GM12892 (cell line): ENCODE measurements at regions not wholly inside any gene's neighbourhood (a gene's known extent, or its start where the extent isn't known, plus 50 kb on each side); places are given as distances from the start of the nearest gene placed in this dataset.

Source experiments
- DNase-seq: peaks from one replicate; pipeline ENCODE4 v3.0.0; 2011; ENCODE audit not compliant: insufficient read length
- FAIRE-seq: peaks from 2 replicates; lab custom pipeline; 2011; peaks lifted over from hg19 to GRCh38; lab: Jason Lieb, UNC
- POLR2A ChIP-seq: IDR thresholded peaks from 2 replicates; pipeline ENCODE4 v1.6.1; 2011; ENCODE audit warnings: low read depth, low read length, control low read depth
- POLR2AphosphoS5 ChIP-seq: IDR thresholded peaks from 2 replicates; pipeline ENCODE4 v1.6.1; 2011; ENCODE audit warnings: low read depth, low read length, control low read depth
- TAF1 ChIP-seq: IDR thresholded peaks from 2 replicates; pipeline ENCODE4 v1.6.1; 2011; ENCODE audit warnings: low read depth, mild to moderate bottlenecking, control low read depth, low read length, borderline replicate concordance

DNA sequence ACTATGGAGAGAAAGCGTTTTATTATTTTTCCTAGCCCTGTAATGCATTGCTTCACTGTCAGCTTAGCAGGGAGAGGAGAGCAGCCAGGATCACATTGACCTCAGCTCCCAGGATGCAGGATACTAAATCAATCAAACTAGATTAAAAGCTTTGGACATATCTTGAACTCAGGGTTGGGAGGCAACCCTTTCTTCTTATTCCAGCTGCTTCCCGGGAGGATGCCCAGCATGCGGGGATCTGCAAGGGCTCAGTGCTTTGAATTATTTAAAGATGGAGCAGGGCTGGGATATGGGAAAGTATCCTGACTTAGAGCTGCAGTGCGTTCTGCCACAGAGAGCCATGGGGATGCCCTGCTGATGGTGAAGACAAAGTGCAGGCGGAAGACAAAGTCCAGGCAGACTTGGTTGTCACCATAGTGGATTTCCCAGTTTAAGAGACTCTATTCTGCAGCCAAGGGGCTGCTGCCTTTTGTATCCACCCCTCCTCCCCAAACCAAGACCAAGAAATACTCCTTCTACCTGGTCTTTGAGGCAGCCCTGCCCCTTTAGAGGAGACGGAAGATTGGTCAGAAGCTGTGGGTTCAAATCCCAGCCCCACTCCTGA lies 1035.0 kb downstream of the TBC1D22A start:
- FAIRE-seq (no peak), DNase-seq (no peak)
- TF ChIP-seq POLR2AphosphoS5 = no peak
- no peak for TF ChIP-seq POLR2A
- TF ChIP-seq TAF1 = no peak

DNA sequence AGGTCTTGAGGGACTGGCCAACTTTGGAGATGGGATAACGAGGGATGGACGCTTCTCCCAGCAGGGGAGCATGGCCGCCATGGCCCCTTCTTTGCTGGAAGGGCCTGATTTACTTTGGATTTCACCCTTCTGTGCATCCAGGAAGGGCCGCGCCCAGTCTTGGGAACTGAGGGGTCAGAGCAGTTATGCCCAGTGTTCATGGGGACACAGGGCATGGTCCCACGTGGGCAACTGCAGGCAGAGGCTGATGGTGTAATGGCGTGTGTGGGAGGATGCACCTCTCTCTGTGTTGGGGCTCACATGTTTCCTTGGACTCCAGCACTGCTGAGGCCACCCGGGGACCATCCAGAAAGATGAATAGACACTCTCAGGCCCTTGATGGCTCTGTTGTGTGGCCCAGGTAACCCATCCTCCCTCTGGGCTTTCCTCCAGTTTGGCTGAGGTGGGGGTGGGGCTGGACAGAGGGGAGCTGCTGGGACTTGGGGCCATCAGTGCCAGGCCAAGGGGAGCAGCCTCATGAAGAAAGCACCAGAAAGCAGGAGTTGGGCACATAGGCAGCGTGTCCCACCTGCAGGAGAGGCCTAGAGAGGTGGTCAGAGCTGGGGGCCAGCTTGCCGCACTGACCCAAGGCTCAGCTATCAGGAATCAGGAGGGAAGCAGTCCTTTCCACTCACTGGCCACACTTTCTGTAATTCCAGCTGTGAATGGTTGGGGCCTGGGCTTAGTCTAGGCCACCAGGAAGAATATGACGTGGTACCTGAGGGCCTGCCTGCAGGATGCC lies 1033.9 kb downstream of the TBC1D22A start:
- FAIRE-seq (no peak), DNase-seq (no peak)
- TF ChIP-seq POLR2AphosphoS5 (no peak), POLR2A (no peak), TAF1 (no peak)

DNA sequence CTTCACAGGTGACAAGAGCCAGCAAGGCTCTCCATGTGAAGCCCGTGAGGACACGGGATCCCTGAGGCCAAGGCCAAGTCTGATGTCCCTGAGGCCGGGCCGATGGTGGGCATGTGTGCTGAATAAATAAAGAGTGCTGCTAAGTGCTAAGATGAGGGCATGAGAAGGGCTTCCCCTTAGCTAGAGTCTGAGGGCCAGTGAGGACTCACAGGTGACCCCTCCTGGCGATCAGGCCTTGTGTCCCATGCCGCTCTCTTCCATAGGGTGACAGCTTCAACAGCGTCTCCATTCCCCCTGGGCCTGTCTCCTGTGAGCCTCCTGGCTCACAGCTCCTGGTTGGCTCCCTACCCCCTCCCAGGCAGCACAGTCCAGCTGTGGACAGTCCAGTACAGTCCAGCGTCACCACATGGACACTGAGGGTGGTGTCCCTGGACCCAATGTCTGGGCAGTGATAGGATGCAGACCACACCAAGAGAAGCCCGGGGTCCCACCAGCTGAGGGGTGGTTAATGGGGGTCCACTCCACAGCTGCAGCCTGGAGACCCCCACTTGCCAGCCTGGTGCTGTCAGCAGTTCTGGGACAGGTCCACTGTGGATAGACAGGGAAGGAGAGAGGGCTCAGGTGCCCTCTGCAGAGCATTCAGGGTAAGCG lies 1033.2 kb downstream of the TBC1D22A start:
- TF ChIP-seq POLR2AphosphoS5 (no peak), TAF1 (no peak), POLR2A (no peak)
- FAIRE-seq = no peak
- no peak for DNase-seq

DNA sequence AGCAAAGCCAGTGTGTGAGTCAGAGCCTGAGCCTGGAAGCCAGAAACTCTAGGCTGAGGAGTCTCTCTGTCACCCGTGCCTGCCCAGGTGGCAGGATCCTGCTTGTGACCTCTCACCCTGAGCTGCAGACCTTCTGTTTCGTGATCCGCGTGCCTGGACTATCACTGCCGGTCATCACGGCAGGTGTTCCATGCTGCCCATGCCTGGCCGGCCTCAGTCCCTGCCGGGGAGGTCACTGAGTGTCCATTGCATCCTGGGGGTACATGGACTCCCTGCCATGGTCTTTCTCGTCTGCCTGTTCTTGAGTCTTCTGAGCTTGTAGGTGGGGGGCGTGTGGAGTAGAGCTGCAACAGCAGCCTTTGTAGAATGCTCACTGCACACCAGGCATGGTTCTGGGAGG lies 1032.4 kb downstream of the TBC1D22A start:
- DNase-seq (no peak), FAIRE-seq (no peak)
- TF ChIP-seq POLR2AphosphoS5 (no peak), POLR2A (no peak), TAF1 (no peak)

DNA sequence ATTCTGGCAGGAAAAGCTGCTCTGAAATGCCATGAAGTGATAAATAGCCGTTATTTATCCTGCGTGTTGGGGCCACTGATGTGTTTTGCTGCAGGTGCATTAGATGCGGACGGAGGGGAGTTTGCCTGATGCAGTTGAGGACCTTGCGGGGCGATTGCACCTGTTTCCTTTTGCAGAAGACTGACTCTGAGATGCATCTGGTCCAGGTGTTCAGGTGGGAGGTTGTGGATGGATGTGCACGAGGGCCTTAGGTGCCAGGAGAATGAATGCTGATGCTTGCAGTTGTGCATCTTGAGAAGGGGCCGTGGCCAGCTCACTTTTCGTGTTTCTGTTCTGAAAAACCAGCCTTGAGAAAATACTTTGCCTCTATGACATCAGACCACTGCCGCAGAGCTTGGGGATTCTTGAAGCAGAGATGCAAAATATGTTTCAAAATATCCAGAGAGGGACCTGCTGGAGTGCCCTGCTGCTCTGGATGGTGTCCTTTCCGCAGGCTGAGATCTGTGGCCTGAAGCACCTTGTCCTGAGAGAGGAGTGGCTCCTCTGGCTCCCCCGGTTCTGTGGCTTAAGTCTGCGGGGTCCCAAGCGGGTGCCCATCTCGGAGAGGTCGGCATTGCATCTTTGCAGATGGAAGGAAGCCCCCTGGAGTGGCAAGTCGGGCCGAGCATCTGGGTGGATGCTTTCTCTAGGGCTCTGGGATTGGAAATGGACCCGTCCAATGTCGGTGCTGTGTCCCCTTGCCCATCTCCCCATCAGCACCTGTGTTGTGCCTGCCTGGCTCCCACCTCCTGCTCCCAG lies 1031.1 kb downstream of the TBC1D22A start:
- no peak for TF ChIP-seq POLR2A
- TF ChIP-seq TAF1 = no peak
- FAIRE-seq = no peak

DNA sequence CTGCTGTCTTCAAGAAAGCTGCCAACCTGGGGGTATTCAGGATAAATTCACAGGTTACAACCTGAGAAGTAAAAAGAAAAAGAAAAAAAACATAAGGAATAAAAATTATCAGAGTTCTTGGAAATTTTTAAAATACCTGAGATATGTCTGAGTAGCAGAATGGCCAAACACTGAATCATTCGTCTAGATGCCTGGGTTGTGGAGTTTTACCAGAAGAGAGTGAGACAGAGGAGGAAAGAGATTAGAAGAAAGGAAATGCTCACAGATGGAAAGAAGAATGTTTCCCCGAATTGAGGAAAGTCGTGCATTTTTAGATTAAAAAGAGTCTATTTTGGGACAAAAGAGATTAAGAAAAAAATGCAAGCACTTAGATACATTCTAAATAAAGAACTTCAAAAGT lies 1026.7 kb downstream of the TBC1D22A start:
- DNase-seq (no peak), FAIRE-seq (no peak)
- TF ChIP-seq POLR2A (no peak), POLR2AphosphoS5 (no peak), TAF1 (no peak)

More for the DNA sequence above, 1031.1 kb downstream of the TBC1D22A start:
- DNase-seq = no peak

DNA sequence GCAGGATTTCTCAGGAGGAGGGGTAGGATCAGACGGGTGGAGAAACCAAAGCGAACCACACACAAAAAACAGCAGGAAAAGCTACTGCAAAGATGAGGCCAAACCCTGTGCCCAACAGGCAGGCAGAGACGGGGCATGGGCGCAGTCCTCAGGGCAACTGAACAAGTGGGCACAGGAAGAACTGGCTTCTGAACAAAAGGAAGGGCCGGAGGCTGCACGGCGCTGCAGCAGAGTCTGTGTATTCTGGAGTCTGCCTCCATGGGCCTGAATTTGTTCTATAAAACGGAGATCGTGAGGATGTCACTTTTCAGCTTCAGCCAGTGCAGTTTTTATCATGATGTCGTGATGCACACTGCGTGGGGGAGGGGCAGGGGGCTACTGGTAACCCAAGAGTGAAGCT lies 1026.0 kb downstream of the TBC1D22A start:
- no peak for FAIRE-seq
- no peak for TF ChIP-seq POLR2A
- no peak for TF ChIP-seq TAF1
- no peak for TF ChIP-seq POLR2AphosphoS5
- DNase-seq = no peak

DNA sequence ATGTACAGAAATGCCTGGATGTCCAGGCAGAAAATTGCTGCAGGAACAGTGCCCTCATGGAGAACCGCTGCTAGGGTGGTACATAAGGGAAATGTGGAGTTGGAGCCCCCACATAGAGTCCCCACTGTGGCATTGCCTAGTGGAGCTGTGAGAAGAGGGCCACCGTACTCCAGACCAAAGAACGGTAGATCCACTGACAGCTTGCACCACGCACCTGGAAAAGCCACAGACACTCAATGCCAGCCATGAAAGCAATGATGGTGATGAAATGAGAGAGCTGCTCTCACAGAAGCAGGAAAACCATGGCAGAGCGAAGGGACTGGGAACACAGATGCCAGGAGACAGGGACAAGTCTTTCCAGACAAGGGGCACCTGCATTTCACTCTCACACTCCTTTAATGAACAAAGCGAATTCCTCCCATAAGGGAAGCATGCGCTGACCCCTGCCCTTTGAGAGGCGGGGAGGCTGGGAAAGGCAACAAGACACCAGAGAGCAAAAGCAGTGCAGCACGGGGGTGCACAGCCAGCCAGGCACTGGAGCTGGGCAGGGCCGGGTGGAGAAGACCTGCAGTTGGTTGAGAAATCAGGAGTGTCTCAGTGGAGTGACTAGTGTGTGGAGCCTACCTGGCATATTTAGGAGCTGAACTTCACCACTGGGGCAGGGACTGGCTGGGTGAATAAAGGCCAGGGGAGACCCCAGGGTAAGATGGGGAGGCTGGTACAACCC lies 1025.2 kb downstream of the TBC1D22A start:
- DNase-seq (no peak), FAIRE-seq (no peak)
- TF ChIP-seq POLR2AphosphoS5 (no peak), TAF1 (no peak), POLR2A (no peak)

DNA sequence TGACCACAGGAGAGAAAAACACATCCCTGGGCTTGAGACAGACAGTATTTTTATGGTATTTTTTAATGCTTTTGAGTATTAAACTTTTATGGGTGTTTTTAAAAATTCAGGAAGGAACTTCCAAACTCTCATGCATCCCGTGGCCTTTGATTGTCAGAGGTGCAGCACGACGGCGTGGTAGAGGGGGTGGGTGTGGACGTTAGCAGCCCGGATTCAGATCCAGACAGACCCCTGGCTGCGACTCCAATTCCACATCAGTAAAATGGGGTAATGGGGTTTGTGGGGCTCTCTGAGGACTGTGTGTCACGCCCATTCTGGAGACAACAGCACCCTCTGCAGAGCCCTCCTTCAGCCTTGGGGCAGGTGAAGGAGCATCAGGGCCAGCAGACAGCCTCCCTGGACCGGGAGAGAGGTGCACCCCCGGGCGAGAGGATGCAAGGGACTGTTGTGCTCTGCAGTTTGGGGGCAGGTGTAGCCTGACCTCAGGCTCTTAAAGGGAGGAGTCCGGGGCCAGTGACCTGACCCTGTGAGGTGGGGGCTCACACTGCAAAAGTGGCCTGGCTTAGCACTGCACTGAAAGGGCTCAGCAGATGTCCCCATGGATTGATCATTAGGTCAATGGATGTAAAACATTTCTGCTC lies 1024.3 kb downstream of the TBC1D22A start:
- TF ChIP-seq TAF1 (no peak), POLR2A (no peak), POLR2AphosphoS5 (no peak)
- no peak for DNase-seq
- FAIRE-seq = no peak

DNA sequence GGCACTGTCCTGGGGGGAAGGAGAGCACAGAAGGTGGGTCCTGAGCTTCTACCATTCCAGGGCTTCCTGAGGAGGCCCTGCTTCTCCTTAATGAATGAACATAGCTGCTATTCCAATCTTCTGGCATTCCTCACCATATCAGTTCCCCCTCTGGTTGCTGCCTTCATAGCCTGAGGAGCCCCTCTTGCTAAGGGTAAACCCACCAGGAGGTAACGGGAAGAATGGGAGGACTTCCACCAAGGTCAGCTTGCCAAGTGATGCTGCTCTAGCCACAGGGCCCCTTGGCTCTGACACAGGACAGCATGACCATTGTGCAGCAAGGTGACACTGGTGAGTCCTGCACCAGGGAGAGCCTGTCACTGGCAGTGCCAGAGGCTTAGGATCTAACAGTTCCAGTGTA lies 1022.5 kb downstream of the TBC1D22A start:
- no peak for FAIRE-seq
- no peak for TF ChIP-seq POLR2A
- TF ChIP-seq TAF1 = no peak

More for the DNA sequence above, 1022.5 kb downstream of the TBC1D22A start:
- no peak for DNase-seq
